ENCODE measurements at regions not wholly inside any gene's neighbourhood (a gene's known extent, or its start where the extent isn't known, plus 50 kb on each side); places are given as distances from the start of the nearest gene placed in this dataset.

DNA sequence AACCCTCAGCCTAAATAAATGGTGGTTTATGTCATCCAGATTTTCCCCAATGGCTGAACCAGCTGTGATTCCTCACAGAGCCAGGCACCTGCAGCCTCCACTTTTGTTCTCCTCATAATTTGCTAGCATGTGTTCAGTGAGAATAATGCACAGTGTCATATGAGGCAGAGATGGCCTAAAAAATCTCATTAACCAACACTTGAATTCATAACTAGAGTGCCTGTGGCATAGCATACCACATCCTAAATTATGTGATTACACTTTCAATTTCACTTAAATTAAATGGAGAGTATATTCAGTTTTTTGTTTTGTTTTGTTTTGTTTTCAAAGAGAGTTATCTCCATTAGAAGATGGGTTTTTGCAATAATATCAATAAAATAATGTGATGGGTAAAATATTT, 488.0 kb downstream of the CBLN2 start:
- TF ChIP-seq FOXJ3 (CRISPR knock-in tag; IDR thresholded peaks at IDR 0.05; ENCODE audit: borderline replicate concordance) (no peak), ZNF423 (CRISPR knock-in tag; IDR thresholded peaks at IDR 0.05) (no peak)
